SK-N-SH treated with all-trans-retinoic acid at 6 μM for 48 hours (cell line): ENCODE measurements at regions not wholly inside any gene's neighbourhood (a gene's known extent, or its start where the extent isn't known, plus 50 kb on each side); places are given as distances from the start of the nearest gene placed in this dataset.

ENCODE experiments used
- ATAC-seq: fragments of 200-7000 bp; cut with Tn5 transposase; 3 replicates; pipeline ENCODE4 v1.9.1; 2020; ENCODE audit warnings: mild to moderate bottlenecking, moderate library complexity
- ARNTL ChIP-seq: fragments of 450-650 bp; formaldehyde crosslinking; IDR thresholded peaks from 2 replicates; pipeline ENCODE4 v1.5.0; 2020; ENCODE audit warnings: low read depth, mild to moderate bottlenecking, moderate library complexity, borderline replicate concordance
- CREB5 ChIP-seq: fragments of 250-450 bp; sonication (Bioruptor Pico); IDR thresholded peaks from 2 replicates; pipeline ENCODE4 v1.5.1; 2020; ENCODE audit warnings: low read depth, mild to moderate bottlenecking, moderate library complexity
- CSDC2 ChIP-seq: fragments of 250-450 bp; sonication (Bioruptor Pico); IDR thresholded peaks from 2 replicates; pipeline ENCODE4 v1.5.0; 2020; ENCODE audit warnings: mild to moderate bottlenecking, moderate library complexity
- ESRRG ChIP-seq: fragments of 250-450 bp; sonication (Bioruptor Pico); IDR thresholded peaks from 2 replicates; pipeline ENCODE4 v1.6.1; 2021; ENCODE audit warnings: mild to moderate bottlenecking
- GLIS3 ChIP-seq: fragments of 250-450 bp; sonication (Bioruptor Pico); IDR thresholded peaks from 2 replicates; pipeline ENCODE4 v1.5.0; 2020; ENCODE audit warnings: mild to moderate bottlenecking, moderate library complexity
- ISL1 ChIP-seq: fragments of 250-450 bp; sonication (Bioruptor Pico); IDR thresholded peaks from 2 replicates; pipeline ENCODE4 v2.1.2; 2022; ENCODE audit warnings: mild to moderate bottlenecking, moderate library complexity
- PPARA ChIP-seq: fragments of 250-450 bp; sonication (Bioruptor Pico); IDR thresholded peaks from 2 replicates; pipeline ENCODE4 v1.5.0; 2020; ENCODE audit warnings: mild to moderate bottlenecking, borderline replicate concordance
- RARB ChIP-seq: fragments of 250-450 bp; sonication (Bioruptor Pico); IDR thresholded peaks from 2 replicates; pipeline ENCODE4 v1.8.0; 2021; ENCODE audit warnings: mild to moderate bottlenecking, moderate library complexity
- SNAI2 ChIP-seq: fragments of 250-450 bp; sonication (Bioruptor Pico); IDR thresholded peaks from 2 replicates; pipeline ENCODE4 v1.5.0; 2020; ENCODE audit warnings: mild to moderate bottlenecking, moderate library complexity
- TCF4 ChIP-seq: fragments of 250-450 bp; sonication (Bioruptor Pico); IDR thresholded peaks from 2 replicates; pipeline ENCODE4 v1.8.0; 2021; ENCODE audit warnings: mild to moderate bottlenecking, moderate library complexity, borderline replicate concordance
- TSHZ2 ChIP-seq: fragments of 250-450 bp; sonication (Bioruptor Pico); IDR thresholded peaks from 2 replicates; pipeline ENCODE4 v1.5.0; 2020; ENCODE audit warnings: mild to moderate bottlenecking, moderate library complexity
- ZC3H10 ChIP-seq: fragments of 250-450 bp; sonication (Bioruptor Pico); IDR thresholded peaks from 2 replicates; pipeline ENCODE4 v1.5.1; 2021; ENCODE audit warnings: mild to moderate bottlenecking, moderate library complexity
- ZFP30 ChIP-seq: fragments of 450-650 bp; formaldehyde crosslinking; IDR thresholded peaks from 2 replicates; pipeline ENCODE4 v1.5.0; 2022; ENCODE audit warnings: mild to moderate bottlenecking, moderate library complexity
- ZNF565 ChIP-seq: fragments of 450-650 bp; formaldehyde crosslinking; conservative IDR thresholded peaks from 2 replicates; pipeline ENCODE4 v1.5.0; 2020; ENCODE audit warnings: low read depth, mild to moderate bottlenecking, moderate library complexity
- ZNF70 ChIP-seq: fragments of 450-650 bp; formaldehyde crosslinking; IDR thresholded peaks from 2 replicates; pipeline ENCODE4 v1.5.0; 2020; ENCODE audit warnings: mild to moderate bottlenecking, moderate library complexity
- TF ChIP-seq, protein P1 (sequence below): fragments of 250-450 bp; sonication (Bioruptor Pico); IDR thresholded peaks from 2 replicates; pipeline ENCODE4 v1.8.0; 2021; ENCODE audit warnings: low read depth, mild to moderate bottlenecking, moderate library complexity, borderline replicate concordance
- TF ChIP-seq, protein P2 (sequence below): fragments of 250-450 bp; sonication (Bioruptor Pico); IDR thresholded peaks from 2 replicates; pipeline ENCODE4 v1.5.1; 2021; ENCODE audit warnings: mild to moderate bottlenecking, moderate library complexity
- TF ChIP-seq, protein P3 (sequence below): fragments of 250-450 bp; sonication (Bioruptor Pico); IDR thresholded peaks from 2 replicates; pipeline ENCODE4 v1.8.0; 2020; ENCODE audit warnings: mild to moderate bottlenecking, moderate library complexity, borderline replicate concordance

DNA sequence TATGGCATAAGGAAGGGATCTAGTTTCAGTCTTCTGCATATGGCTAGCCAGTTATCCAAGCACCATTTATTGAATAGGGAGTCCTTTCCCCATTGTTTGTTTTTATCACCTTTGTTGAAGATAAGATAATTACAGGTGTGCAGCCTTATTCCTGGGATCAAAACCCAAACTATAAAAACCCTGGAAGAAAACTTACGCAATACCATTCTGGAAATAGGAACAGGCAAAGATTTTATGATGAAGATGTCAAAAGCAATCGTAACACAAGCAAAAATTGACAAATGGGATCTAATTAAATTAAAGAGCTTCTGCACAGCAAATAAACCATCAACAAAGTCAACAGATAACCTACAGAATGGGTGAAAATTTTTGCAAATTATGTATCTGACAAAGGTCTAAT is 128.5 kb upstream of the DCN start (continued):
- TF ChIP-seq, protein P1, sequence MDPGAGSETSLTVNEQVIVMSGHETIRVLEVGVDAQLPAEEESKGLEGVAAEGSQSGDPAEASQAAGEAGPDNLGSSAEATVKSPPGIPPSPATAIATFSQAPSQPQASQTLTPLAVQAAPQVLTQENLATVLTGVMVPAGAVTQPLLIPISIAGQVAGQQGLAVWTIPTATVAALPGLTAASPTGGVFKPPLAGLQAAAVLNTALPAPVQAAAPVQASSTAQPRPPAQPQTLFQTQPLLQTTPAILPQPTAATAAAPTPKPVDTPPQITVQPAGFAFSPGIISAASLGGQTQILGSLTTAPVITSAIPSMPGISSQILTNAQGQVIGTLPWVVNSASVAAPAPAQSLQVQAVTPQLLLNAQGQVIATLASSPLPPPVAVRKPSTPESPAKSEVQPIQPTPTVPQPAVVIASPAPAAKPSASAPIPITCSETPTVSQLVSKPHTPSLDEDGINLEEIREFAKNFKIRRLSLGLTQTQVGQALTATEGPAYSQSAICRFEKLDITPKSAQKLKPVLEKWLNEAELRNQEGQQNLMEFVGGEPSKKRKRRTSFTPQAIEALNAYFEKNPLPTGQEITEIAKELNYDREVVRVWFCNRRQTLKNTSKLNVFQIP (CRISPR knock-in tag), result no peak
- TF ChIP-seq CREB5, result no peak

DNA sequence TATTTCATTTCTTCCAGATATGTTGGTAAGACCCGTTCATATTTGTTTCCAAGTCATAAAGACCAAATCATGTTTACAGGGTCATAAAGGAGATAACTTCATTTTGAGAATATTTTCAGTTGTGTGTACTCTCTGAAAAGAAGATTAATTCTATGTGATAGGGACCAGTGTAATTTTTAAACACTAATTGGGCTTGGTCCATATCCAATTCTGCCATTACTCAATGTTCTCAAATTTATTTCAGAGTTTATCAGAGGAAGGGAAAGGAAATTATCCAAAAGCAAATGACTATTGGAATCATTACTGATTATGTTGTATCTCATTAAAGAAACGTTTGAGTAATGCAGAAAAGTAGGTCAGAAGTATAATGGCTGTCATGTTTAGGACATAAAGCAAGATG is 126.8 kb upstream of the DCN start:
- ATAC-seq, result no peak
- TF ChIP-seq SNAI2 (CRISPR knock-in tag) (no peak), ISL1 (peak; percentile 93), TCF4 (peak; percentile 51; the same call in 1 of the 2 replicates)

- no peak for TF ChIP-seq GLIS3 (CRISPR knock-in tag)
- TF ChIP-seq ZFP30 (CRISPR knock-in tag), result no peak
- TF ChIP-seq, protein P2, sequence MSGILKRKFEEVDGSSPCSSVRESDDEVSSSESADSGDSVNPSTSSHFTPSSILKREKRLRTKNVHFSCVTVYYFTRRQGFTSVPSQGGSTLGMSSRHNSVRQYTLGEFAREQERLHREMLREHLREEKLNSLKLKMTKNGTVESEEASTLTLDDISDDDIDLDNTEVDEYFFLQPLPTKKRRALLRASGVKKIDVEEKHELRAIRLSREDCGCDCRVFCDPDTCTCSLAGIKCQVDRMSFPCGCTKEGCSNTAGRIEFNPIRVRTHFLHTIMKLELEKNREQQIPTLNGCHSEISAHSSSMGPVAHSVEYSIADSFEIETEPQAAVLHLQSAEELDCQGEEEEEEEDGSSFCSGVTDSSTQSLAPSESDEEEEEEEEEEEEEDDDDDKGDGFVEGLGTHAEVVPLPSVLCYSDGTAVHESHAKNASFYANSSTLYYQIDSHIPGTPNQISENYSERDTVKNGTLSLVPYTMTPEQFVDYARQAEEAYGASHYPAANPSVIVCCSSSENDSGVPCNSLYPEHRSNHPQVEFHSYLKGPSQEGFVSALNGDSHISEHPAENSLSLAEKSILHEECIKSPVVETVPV (CRISPR knock-in tag), result no peak
- TF ChIP-seq, all 23 proteins: peak for 0
- ATAC-seq, result no peak
These were observed 125.5 kb upstream of the DCN start for GRCh38 chr12:91307957-91308670.

DNA sequence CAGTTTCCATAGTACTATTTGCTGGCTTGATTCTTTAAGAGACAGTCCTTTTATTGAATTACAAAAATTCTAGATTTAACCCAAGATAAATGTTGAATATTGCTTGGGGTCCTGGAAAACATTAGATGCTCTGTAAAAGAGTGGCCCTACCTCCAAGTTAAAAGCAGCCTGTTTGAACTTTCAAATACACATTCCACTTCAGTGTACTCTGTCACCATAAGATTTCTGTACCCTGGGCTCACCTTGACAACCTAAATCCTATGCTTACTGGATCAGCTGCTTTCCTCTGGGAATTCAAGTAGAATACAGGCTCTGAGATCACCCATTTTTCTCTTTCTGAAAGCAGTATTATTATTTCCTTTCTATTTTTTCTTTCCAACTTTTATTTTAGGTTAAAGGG is 107.7 kb upstream of the DCN start:
- no peak for ATAC-seq
- TF ChIP-seq ARNTL (CRISPR knock-in tag) (no peak), ISL1 (no peak), GLIS3 (CRISPR knock-in tag) (no peak), ZNF565 (CRISPR knock-in tag) (no peak), TSHZ2 (CRISPR knock-in tag) (no peak), CREB5 (no peak), PPARA (CRISPR knock-in tag) (no peak), ESRRG (CRISPR knock-in tag) (no peak), RARB (no peak), CSDC2 (CRISPR knock-in tag) (no peak), ZFP30 (CRISPR knock-in tag) (no peak), ZNF70 (no peak), SNAI2 (CRISPR knock-in tag) (no peak), ZC3H10 (CRISPR knock-in tag) (no peak)
- TF ChIP-seq, protein P3, sequence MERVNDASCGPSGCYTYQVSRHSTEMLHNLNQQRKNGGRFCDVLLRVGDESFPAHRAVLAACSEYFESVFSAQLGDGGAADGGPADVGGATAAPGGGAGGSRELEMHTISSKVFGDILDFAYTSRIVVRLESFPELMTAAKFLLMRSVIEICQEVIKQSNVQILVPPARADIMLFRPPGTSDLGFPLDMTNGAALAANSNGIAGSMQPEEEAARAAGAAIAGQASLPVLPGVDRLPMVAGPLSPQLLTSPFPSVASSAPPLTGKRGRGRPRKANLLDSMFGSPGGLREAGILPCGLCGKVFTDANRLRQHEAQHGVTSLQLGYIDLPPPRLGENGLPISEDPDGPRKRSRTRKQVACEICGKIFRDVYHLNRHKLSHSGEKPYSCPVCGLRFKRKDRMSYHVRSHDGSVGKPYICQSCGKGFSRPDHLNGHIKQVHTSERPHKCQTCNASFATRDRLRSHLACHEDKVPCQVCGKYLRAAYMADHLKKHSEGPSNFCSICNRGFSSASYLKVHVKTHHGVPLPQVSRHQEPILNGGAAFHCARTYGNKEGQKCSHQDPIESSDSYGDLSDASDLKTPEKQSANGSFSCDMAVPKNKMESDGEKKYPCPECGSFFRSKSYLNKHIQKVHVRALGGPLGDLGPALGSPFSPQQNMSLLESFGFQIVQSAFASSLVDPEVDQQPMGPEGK (CRISPR knock-in tag), result no peak
- TF ChIP-seq, protein P1 (CRISPR knock-in tag), result no peak
